ENCODE measurements at regions not wholly inside any gene's neighbourhood (a gene's known extent, or its start where the extent isn't known, plus 50 kb on each side); places are given as distances from the start of the nearest gene placed in this dataset.
"Not testable (repeated sequence)": the region's sequence is repeated elsewhere in the genome, so short reads cannot be mapped to it uniquely, and the experiment has no call there.

DNA sequence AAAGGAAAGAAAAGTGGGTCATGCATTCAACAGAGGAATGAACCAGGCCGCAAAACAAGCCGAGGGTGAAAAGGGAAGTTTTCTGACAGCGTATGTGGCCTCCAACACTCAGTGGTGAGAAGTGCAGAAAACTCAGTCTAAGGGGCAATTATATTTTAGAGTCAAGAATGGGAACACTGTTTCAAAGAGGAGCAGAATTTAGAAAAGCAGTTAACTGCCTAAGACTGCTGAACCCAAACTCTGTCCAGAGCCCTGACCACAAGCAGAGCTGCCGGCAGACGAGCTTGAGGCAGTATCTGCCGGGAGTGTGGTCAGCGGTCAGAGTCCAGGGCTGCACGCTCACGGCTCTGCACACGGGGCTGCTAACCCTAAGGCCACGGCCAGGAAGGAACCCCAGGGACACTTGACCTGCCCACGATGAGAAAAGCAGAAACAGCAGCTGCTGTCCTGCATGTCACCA lies 347.0 kb upstream of the ID2 start:
- DNase-seq, result no peak

DNA sequence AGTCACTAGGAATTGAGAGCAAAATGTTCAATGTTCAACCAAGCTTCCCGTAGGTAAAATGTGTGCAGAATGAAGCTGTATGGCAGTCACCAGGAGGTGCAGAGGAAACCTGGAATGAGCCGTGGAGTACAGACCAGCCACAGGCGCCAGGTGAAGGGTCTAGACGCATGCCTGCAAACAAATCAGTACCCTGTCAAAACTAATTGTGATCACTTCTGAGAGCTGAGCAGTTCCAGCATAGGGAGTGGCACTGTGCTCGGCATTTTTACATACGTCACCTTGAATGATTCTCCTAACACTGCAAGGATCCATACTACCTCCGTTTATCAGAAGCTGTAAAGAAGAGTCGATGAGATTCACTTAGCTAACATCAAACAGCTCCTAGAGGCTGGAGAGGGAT lies 346.1 kb upstream of the ID2 start:
- no peak for DNase-seq

- no peak for DNase-seq
These were observed 344.5 kb upstream of the ID2 start for GRCh38 chr2:8337321-8337720.

DNA sequence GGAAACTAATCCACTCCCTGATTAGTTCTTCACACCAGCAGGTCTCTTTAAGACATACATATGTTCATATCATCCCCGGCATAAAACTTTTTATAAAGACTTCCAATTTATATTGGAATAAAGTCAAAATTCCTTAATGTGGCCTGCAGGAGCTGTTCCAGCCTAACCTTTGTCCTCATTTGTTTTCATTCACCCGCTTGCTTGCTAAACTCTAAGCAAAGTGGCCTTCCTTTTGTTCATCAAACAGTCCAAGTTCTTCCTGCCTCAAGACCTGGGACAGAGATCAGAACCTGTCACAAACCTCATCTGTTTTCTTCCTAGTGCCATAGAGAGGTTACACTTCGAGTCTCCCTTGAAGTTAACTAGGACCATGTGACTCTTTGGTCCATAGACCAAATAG lies 339.4 kb upstream of the ID2 start:
- no peak for DNase-seq

DNA sequence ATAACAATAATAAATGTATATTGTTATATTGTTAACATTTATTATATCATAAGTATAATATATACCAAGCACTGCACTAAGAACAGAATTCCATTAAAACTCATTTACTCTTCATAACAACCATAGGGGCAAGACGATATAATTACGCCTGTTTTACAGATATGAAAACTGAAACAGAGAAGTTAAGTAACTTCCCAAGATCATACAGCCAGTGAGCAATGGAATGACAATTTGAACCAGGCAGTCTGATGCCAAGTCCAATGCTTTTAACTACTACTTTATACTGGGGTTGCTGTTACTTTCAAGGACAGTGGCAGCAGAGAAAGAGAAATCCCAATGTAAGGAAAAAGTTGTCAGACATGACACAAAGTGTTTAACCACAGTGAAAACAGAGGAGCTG lies 338.8 kb upstream of the ID2 start:
- no peak for DNase-seq

- DNase-seq, result no peak
These were observed 337.4 kb upstream of the ID2 start for GRCh38 chr2:8344144-8345097.

DNA sequence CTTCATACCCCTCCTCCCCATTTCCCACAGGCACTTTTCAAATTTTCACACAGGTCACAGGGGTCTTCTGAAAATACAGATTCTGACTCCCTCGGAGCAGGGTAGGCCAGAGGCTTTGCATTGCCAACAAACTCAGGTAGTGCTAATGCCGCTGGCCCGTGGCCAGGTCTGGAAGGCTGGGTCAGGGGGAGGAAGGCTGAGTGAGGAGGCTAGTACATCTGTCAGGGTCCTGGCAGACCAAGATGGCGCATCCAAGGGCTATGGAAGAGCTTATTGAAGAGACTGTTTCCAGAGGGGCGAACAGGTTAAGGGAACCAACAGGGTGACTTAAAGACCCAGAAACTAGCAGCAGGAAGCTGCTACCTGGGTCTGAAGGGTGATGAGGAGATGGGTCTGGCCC lies 336.7 kb upstream of the ID2 start:
- no peak for DNase-seq

- no peak for DNase-seq
These were observed 335.6 kb upstream of the ID2 start for GRCh38 chr2:8346208-8346607.

GRCh38 chr2:8346706-8347430 lies 335.0 kb upstream of the ID2 start:
- DNase-seq, result no peak

- DNase-seq, result not testable (repeated sequence)
These were observed 332.9 kb upstream of the ID2 start for GRCh38 chr2:8348911-8349310.

DNA sequence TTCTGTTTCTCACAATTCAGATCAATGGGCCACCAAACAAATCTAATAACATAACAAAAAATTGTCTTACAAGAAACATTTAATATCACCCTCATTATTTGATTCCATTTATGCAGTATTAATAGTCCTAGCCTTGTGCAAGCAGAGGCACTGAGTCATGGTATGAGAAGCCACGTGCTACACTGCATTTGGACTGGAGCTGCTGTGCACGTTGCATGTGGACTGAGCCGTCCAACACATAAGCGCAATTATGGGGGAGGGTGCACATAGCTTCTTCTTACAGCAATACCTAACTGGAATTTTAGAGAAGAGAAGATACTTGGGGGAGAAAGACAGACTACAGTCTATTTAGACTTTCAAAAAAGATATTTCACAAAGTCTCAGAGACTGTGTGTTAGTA lies 329.6 kb upstream of the ID2 start:
- DNase-seq, result no peak

- DNase-seq, result no peak
These were observed 328.9 kb upstream of the ID2 start for GRCh38 chr2:8352989-8353388.

DNA sequence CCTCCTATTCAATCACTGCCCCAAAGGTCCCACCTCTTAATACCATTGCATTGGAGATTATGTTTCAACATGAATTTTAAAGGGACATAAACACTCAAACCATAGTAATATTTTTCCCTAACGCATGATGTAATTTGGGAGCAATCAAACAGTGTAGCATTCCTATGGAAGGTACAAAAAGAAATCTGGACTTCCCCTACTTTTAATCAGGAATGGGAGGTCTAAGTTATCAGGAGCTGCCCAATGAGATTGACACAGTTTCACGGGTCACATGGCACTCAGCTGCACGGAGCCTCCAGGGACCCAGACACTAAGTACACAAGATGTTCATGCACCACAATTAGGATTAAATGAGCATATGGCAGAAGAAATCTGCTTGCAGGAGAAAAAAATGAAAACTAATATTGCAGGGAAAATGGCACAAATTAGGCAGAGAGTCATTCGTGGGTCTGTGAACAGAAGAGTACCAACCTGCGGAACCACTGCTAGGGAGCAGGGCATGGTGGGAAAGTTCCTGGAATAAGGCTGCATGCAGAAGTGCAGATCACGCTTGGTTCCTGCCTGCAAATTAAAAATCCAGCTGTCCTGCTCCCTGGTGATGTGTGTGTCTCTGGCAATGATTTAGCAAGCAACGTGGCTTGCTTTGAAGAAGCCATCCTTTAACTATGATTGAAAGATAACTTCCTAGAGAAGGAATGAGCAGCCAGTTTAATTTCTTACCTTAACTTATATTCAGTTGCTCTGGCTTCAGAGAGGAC lies 326.6 kb upstream of the ID2 start:
- no peak for DNase-seq

DNA sequence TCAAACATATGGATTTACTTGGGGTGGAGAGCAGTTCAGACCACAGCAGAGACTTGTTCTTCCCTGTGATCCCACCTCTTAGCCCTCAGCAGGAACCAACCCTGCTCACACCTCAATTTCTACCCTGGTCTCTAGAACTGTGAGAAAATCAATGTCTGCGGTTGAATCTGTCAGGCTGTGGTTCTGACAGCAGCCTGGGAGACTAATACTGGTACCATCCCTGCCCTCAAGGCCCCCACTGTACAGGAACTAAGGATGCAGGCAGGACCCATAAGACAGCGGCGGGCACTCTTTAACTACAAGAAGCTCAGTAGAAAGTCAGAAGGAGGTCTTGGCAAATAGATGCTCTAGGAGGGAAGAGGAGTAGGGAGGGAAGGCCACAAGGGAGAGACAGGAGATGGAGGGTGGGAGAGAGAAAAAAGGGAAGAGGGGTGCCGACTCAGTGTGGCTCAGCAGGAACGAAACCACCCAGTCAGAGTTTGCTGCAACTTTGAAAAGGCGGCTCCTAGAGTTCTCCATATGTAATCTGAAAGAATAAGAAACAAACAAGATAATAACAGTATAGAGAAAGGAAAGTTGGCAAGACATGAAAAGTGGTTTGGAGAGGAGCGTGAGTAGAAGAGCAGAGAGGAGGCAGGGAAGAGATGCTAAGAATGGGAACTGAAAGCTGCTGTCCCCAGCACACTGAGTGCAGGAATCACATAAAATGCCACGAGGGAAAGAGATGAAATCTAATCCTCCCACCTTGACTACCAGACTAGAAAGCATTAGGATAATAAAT lies 323.9 kb upstream of the ID2 start:
- no peak for DNase-seq

DNA sequence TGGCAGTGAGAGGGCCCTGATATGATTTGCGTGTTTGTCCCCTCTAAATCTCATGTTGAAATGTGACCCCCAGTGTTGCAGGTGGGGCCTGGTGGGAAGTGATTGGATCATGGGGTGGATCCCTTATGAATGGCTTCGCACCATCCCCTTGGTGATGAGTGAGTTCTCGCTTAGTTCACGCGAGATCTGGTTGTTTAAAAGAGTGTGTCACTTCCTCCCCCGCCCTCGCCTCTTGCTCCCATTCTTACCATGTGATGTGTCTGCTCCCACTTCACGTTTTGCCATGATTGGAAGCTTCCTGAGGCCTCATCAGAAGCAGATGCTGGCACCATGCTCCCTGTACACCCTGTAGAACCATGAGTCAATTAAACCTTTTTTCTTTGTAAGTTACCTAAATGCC lies 319.9 kb upstream of the ID2 start:
- DNase-seq, result no peak

DNA sequence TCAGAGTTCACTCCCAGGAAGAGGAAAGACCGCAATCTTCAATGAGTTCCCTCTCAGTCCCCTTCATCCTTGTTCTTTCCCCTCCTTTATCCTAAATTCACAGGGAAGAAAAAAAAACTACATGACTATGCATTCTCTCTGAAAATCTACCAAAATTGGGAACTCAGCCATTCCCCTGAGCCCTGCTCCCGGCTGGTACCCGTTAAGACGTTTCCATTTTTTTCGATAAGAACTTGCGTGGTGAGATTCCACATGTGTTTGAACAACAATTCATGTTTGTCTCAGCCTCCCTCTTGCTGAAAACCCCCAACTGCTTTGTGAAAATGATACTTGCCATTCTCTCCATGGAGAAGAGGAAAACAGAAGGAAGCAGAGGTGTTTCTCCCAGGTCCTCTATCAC lies 318.7 kb upstream of the ID2 start:
- DNase-seq, result no peak

- no peak for DNase-seq
These were observed 317.2 kb upstream of the ID2 start for GRCh38 chr2:8364668-8365067.

GRCh38 chr2:8365331-8365910 lies 316.4 kb upstream of the ID2 start:
- DNase-seq, result no peak

GRCh38 chr2:8367833-8368232 lies 314.0 kb upstream of the ID2 start:
- no peak for DNase-seq

GRCh38 chr2:8368463-8368862 lies 313.4 kb upstream of the ID2 start:
- no peak for DNase-seq

DNA sequence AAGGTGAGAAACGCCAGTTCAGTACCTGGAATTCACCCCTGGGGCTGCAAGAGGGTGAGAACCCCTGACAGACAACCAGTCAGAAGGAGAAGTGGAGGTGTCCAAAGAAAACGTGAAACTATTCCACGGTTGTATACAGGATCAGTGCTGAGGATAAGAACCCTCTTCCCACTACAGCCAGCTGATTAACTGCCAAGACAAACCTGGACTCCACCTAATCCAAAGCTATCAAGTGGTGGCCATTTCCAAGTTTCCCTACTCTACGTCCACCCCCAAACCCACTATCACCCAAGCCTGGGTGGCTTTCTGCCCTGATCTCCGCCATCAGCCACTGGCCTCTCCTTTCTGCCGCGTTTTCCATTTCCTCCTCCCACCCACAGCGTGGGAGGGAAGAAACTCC lies 312.3 kb upstream of the ID2 start:
- no peak for DNase-seq

GRCh38 chr2:8370258-8370802 lies 311.5 kb upstream of the ID2 start:
- DNase-seq, result no peak

Measured in activated T-cell treated with anti-CD3 and anti-CD28 coated beads, Interleukin-2, amount 50 U/mL, for 1 hour (primary cell).